Breast epithelium (tissue), 4 donors: ENCODE measurements at regions not wholly inside any gene's neighbourhood (a gene's known extent, or its start where the extent isn't known, plus 50 kb on each side); places are given as distances from the start of the nearest gene placed in this dataset.

Source experiments
- DNase-seq, 2 donors: peaks; one replicate each; pipeline ENCODE4 v3.0.0-alpha.2; 2019; ENCODE audit warnings: low spot score in 2 of 2
- H3K27ac ChIP-seq, 2 donors: fragments of 200-600 bp; sonication (generic) in 1 of 2; one replicate each; pipeline ENCODE4 v1.5.1; 2016 to 2019; ENCODE audit warnings: mild to moderate bottlenecking in 1 of 2
- H3K27me3 ChIP-seq, 2 donors: fragments of 200-600 bp; sonication (generic) in 1 of 2; one replicate each; pipeline versions ENCODE4 v1.5.1 to v1.6.0; 2017 to 2019; ENCODE audit warnings: control low read depth in 1 of 2, mild to moderate bottlenecking in 1 of 2
- H3K36me3 ChIP-seq: fragments of 200-600 bp; one replicate; pipeline ENCODE4 v1.5.1; 2019
- H3K4me1 ChIP-seq, 2 donors: fragments of 200-600 bp; sonication (generic); one replicate each; pipeline ENCODE4 v1.5.1; 2016 to 2019; ENCODE audit warnings: control low read depth in 1 of 2
- H3K4me3 ChIP-seq, 3 donors: fragments of 200-600 bp; sonication (generic); 1 replicate in 2 of 3; 2 replicates in 1 of 3; pipeline ENCODE4 v1.5.1; 2016 to 2019; ENCODE audit warnings: mild to moderate bottlenecking in 3 of 3, moderate library complexity in 2 of 3
- H3K9me3 ChIP-seq, 2 donors: fragments of 200-600 bp; sonication (generic) in 1 of 2; one replicate each; pipeline ENCODE4 v1.5.1; 2016 to 2019; ENCODE audit warnings: control low read depth in 1 of 2
- POLR2A ChIP-seq: fragments of 450-650 bp; IDR thresholded peaks from one replicate; pipeline ENCODE4 v1.6.1; 2016; ENCODE audit warnings: antibody characterized with exemption, mild to moderate bottlenecking, moderate library complexity
- POLR2AphosphoS5 ChIP-seq, 3 donors: sonication (generic); formaldehyde crosslinking; IDR thresholded peaks; one replicate each; pipeline ENCODE4 v1.6.1; 2017; ENCODE audit warnings: antibody characterized with exemption in 3 of 3
- intact Hi-C: fragments of 100-400 bp; cut with DNase I; formaldehyde crosslinking; loops from one replicate; pipeline ENCODE4 v1.15.1; 2023; ENCODE audit warnings: low total_unique reads
- TF ChIP-seq, protein P1 (sequence below), 3 donors: fragments of 450-650 bp; IDR thresholded peaks; one replicate each; pipeline ENCODE4 v1.5.1; 2016 to 2017; ENCODE audit warnings: antibody characterized with exemption in 3 of 3, mild to moderate bottlenecking in 3 of 3, moderate library complexity in 3 of 3

DNA sequence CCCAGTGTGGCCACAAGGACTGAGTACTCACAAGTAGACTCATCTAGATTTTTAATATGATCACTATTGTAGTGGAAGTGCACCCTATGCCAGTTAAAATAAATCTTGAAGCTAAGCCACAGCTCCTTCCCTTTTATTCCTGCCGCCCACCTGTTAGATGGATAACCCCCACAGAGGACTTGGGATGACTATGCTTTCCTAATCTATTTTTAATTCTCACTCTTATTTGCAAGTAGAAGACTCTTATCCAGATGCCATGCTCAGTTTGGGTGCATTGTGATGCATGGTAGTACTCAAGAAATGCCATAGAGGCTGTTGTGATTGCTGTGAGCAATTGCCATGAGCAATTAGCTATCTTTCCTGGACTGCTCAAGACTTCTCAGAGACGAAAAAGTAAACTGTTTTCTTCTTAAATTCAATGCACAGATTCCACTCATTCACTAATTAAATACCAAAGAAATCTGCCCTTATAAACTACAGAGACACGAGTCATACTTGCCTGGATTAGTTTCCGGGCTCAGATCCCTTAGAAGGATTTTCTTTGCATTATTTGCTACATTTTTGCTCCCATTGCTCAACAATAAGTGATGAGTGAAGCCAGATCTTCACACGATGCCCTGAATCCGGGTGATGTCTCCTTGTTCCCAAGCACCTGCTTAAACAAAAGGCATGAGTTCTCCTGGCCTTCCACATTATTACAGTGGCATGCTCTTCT lies 472.1 kb downstream of the SOX2 start:
- no peaks in the 10 kb centered on the region for H3K9me3 ChIP-seq
- no peak for DNase-seq
- no peak overlapping the region for H3K4me3 ChIP-seq
- no peak overlapping the region for H3K27ac ChIP-seq
- intact Hi-C loops: loop anchor here (1.0 kb wide), 1 partner anchor 18 kb away; no protein-coding TSS in a partner anchor
- no peaks in the 10 kb centered on the region for H3K36me3 ChIP-seq
- no peaks in the 10 kb centered on the region for H3K27me3 ChIP-seq
- H3K4me1 ChIP-seq: no peaks in the 10 kb centered on the region
- TF ChIP-seq, protein P1, sequence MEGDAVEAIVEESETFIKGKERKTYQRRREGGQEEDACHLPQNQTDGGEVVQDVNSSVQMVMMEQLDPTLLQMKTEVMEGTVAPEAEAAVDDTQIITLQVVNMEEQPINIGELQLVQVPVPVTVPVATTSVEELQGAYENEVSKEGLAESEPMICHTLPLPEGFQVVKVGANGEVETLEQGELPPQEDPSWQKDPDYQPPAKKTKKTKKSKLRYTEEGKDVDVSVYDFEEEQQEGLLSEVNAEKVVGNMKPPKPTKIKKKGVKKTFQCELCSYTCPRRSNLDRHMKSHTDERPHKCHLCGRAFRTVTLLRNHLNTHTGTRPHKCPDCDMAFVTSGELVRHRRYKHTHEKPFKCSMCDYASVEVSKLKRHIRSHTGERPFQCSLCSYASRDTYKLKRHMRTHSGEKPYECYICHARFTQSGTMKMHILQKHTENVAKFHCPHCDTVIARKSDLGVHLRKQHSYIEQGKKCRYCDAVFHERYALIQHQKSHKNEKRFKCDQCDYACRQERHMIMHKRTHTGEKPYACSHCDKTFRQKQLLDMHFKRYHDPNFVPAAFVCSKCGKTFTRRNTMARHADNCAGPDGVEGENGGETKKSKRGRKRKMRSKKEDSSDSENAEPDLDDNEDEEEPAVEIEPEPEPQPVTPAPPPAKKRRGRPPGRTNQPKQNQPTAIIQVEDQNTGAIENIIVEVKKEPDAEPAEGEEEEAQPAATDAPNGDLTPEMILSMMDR (IDR thresholded peaks at IDR 0.05): no peak
- TF ChIP-seq POLR2A: no peak
- TF ChIP-seq POLR2AphosphoS5 (IDR thresholded peaks at IDR 0.05): no peak

DNA sequence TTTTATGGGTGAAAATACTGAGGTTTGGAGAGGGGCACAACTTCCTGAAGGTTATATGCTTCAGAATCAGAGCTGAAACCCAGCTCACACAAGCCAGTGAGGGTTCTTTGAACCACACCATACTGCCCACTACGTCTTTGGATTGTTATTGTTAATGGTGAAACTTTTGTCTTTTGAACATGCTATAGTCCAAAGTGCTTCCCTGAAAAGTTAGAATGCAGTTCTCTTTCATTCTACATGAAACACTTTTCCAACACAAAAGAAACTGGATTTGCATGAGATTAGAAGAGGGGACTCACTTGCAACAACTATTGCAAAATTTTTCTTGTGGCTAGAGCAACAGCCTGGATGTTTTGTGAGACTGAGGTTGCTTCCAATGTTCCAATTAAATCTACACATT lies 473.6 kb downstream of the SOX2 start:
- Histone ChIP-seq H3K4me1 (no peaks in the 10 kb centered on the region), H3K36me3 (no peaks in the 10 kb centered on the region), H3K27me3 (no peaks in the 10 kb centered on the region), H3K9me3 (no peaks in the 10 kb centered on the region), H3K4me3 (no peak overlapping the region), H3K27ac (no peak overlapping the region)
- intact Hi-C loops: no loop called here
- DNase-seq: no peak
- no peak for TF ChIP-seq POLR2AphosphoS5 (IDR thresholded peaks at IDR 0.05)
- no peak for TF ChIP-seq POLR2A
- TF ChIP-seq, protein P1 (IDR thresholded peaks at IDR 0.05): no peak

DNA sequence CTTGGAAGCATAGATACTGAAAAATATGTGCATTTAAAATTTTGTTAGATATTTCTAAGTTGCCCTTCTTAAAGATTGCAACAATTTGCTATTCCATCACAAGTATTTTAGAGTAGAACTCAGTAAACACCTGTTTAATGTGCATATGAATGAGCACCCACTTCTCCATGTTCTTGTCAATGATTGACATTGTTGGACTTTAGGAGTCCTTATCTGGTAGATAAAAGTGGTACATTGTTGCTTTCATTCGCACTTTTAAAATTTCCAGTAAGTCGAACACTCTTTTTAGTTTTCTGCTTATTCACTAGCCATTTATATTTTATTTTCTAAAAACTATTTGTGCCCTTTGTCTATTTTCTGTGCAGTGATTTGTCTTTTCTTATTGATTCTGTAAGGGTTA lies 478.3 kb downstream of the SOX2 start:
- no peaks in the 10 kb centered on the region for H3K4me1 ChIP-seq
- intact Hi-C loops: no loop called here

DNA sequence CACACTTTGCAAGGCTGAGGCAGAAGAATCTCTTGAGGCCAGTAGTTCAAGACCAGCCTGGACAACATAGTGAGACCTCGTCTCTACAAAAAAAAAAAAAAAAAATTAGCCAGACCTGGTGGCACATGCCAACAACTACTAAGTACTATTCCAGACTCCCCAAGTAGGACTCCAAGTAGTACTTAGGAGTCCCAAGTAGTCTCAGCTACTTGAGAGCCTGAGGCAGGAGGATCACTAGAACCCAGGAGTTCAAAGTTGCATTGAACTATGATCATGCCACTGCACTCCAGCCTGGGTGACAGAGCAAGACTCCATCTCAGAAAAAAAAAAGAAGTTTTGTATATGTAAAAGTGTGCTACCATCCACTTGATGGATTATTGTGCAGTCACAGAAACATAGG lies 486.6 kb downstream of the SOX2 start:
- Histone ChIP-seq H3K27me3 (no peaks in the 10 kb centered on the region), H3K4me3 (no peak overlapping the region), H3K4me1 (no peaks in the 10 kb centered on the region), H3K36me3 (no peaks in the 10 kb centered on the region), H3K27ac (no peak overlapping the region), H3K9me3 (no peaks in the 10 kb centered on the region)
- DNase-seq: no peak
- intact Hi-C loops: no loop called here
- TF ChIP-seq POLR2A (no peak), POLR2AphosphoS5 (IDR thresholded peaks at IDR 0.05) (no peak)
- TF ChIP-seq, protein P1 (IDR thresholded peaks at IDR 0.05): no peak

More for the DNA sequence above, 478.3 kb downstream of the SOX2 start:
- DNase-seq: no peak
- Histone ChIP-seq H3K4me3 (no peak overlapping the region), H3K27ac (no peak overlapping the region), H3K36me3 (no peaks in the 10 kb centered on the region), H3K27me3 (no peaks in the 10 kb centered on the region), H3K9me3 (no peaks in the 10 kb centered on the region)
- TF ChIP-seq POLR2AphosphoS5 (IDR thresholded peaks at IDR 0.05): no peak
- TF ChIP-seq, protein P1 (IDR thresholded peaks at IDR 0.05): no peak
- TF ChIP-seq POLR2A: no peak

DNA sequence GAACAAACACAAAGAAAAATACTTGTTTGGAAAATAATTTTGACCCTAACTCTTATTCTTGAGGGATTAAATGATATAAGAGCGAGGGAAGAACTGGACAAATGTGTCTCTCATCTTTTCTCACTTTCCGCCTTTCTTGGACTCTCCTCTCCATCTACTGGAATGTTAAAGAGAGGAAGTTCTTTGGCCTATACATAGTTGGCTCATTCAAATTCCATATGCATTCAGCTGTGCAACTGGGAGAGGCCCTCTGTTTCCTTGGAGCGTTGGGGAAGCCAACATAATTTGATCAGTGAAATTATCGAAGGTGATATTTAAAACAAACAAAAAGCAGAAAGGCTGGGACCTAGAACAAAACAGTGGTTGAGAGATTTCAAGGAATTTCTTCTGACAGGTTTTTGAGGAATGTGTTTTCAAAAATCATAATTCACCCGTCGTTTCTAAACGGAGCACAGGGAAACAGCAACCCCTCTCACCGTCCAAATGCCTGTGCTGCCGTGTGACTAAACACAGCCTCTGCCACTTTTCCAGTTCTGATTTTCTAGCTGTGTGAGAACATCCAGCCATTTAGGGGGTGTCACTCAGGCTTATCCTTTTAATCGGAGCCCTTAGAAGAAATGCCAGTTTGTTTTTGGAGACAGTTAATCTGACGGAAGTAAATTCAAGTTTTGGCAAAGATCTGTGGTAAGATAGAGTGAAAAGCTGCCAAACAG lies 489.9 kb downstream of the SOX2 start:
- Histone ChIP-seq H3K36me3 (no peaks in the 10 kb centered on the region), H3K4me3 (no peak overlapping the region), H3K9me3 (no peaks in the 10 kb centered on the region), H3K27me3 (no peaks in the 10 kb centered on the region), H3K27ac (no peak overlapping the region), H3K4me1 (no peaks in the 10 kb centered on the region)
- no peak for DNase-seq
- TF ChIP-seq POLR2A (no peak), POLR2AphosphoS5 (IDR thresholded peaks at IDR 0.05) (no peak)
- TF ChIP-seq, protein P1 (IDR thresholded peaks at IDR 0.05): no peak
- intact Hi-C loops: loop anchor here (1.0 kb wide), 1 partner anchor 18 kb away; no protein-coding TSS in a partner anchor
